ENCODE measurements at regions not wholly inside any gene's neighbourhood (a gene's known extent, or its start where the extent isn't known, plus 50 kb on each side); places are given as distances from the start of the nearest gene placed in this dataset.
"Not testable (repeated sequence)": the region's sequence is repeated elsewhere in the genome, so short reads cannot be mapped to it uniquely, and the experiment has no call there.

DNA sequence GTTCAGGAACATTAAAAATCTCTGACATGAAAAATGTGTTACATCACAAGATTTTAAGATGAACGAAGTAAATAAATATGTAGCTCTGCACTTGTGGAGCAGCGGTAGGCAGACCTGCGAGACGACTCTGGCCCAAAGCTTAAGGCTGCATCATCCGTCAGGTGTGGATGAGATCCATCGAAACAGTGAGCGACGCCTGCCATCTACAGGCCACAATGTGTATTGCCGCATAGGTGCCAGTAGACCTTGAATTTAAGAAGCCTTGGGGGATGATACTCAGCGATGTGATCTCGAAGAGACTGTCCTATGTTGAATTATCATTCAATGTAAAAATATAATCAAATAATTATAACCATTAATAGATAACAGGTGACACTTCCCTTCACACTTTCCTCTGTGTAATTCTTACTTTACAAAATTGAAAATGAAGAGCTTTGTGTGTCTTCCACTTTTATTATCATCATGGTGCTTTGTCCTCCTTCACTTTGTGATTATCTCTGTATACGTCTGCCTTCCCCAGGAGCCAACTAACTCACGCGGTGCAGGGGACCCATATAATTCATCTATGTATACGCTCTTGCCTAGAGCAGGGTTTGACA lies 851.0 kb downstream of the RAB28 start:
- DNase-seq (ENCODE audit: low spot score in 2 of 2), result peak in 1 of 2 donors; percentile 32
- FAIRE-seq, result no peak

DNA sequence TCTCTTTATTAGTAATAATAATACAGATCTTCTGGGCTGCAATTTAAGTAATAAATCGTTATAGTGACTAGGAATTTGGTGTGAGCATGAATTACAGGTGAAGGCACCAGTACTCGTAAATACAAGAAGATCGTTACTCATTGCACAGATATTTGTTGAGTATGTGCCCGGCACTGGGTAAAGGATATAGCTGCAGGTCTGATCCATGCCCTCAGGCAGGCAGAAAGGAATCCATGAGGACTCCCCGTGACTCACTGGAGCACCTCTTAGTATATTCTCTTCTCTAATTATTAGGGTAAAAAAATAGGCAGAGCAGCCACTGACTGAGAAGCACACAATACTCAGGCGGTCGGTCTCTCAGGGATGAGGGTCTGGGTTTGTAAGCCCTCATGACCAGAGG lies 868.3 kb downstream of the RAB28 start:
- FAIRE-seq (no peak), DNase-seq (ENCODE audit: low spot score in 2 of 2) (no peak)

DNA sequence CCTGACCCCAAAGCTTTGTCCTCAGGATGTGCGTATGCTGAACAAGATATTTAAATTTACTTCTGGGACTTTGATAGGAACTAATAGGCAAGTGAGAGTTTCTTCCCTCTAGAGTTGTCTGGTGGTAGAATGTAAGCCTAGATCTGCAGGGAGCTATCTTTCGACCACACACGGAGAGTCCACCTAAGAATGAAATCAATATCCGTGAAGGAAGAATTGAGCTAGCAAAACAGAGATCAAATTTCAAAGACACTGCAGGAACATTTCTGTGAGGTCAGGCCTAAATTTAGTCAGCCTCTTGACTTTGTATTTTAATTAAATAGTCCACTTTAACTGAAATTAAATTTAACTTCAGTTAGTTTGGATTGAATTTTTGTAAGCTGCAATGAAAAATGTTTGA lies 871.3 kb downstream of the RAB28 start:
- FAIRE-seq, result no peak
- DNase-seq (ENCODE audit: low spot score in 2 of 2), result no peak

DNA sequence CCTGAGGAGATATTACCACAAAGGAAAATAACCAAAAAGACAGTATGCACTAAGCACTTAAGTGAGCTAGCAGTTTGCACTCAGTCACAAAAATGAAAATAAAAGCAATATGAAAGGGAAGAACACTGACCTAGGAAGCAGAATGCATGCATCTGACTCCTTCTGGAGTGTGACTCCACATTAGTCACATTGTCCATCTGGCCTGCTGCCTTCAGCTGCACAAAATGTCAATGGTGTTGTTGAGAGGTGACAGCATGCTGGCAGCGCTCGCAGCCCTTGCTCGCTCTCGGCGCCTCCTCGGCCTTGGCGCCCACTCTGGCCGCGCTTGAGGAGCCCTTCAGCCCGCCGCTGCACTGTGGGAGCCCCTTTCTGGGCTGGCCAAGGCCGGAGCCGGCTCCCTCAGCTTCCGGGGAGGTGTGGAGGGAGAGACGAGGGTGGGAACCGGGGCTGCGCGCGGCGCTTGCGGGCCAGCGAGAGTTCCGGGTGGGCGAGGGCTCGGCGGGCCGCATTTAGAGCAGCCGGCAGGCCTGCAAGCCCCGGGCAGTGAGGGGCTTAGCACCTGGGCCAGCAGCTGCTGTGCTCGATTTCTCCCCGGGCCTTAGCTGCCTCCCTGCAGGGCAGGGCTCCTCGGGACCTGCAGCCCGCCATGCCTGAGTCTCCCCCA lies 874.8 kb downstream of the RAB28 start:
- not testable (repeated sequence) for FAIRE-seq; DNase-seq (ENCODE audit: low spot score in 2 of 2)

DNA sequence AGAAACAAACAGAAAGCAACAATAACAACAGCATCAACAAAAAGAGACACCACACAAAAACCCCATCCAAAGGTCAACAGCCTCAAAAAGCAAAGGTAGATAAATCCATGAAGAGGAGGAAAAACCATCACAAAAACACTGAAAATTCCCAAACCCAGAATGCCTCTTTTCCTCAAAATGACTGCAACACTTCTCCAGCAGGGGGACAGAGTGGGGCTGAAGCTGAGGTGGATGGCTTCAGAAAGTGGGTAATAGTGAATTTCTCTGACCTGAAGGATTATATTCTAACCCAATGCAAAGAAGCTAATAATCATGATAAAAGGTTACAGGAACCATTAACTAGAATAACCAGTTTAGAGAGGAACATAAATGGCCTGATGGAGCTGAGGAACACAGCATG lies 888.2 kb downstream of the RAB28 start:
- no peak for DNase-seq (ENCODE audit: low spot score in 2 of 2)
- no peak for FAIRE-seq

DNA sequence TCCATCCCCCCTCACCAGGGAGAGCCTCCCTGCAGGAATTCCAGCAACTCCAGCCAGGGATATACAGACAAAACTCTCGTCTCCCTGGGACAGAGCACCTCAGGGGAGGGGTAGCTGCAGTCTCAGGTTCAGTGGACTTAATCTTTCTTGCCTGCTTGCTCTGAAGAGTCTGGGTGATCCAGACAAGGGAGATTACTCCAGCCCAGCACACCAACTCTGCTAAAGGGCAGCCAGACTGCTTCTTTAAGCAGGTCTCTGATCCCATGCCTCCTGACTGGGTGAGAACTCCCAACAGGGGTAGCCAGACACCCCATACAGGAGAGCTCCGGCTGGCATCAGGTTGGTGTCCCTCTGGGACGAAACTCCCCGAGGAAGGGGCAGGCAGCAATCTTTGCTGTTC lies 888.7 kb downstream of the RAB28 start:
- DNase-seq (ENCODE audit: low spot score in 2 of 2), result no peak
- no peak for FAIRE-seq

DNA sequence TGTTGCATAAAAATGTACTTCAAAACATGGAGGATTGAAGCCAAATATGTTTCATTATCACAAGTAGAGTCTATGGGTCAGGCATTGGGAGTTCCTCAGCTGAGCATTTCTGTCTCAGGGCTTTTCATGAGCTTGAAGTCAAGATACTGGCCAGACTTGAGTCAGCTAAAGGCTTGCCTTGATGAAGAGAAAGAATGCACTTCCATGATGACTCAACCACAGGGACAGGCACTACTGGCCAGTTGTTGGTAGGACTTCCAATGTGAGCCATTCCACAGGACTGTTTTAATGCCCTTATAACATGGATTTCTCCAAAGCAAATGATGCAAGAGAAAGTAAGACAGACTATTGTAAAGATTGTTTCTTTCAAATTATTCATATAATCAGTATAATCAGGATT lies 895.6 kb downstream of the RAB28 start:
- DNase-seq (ENCODE audit: low spot score in 2 of 2) (no peak), FAIRE-seq (no peak)

DNA sequence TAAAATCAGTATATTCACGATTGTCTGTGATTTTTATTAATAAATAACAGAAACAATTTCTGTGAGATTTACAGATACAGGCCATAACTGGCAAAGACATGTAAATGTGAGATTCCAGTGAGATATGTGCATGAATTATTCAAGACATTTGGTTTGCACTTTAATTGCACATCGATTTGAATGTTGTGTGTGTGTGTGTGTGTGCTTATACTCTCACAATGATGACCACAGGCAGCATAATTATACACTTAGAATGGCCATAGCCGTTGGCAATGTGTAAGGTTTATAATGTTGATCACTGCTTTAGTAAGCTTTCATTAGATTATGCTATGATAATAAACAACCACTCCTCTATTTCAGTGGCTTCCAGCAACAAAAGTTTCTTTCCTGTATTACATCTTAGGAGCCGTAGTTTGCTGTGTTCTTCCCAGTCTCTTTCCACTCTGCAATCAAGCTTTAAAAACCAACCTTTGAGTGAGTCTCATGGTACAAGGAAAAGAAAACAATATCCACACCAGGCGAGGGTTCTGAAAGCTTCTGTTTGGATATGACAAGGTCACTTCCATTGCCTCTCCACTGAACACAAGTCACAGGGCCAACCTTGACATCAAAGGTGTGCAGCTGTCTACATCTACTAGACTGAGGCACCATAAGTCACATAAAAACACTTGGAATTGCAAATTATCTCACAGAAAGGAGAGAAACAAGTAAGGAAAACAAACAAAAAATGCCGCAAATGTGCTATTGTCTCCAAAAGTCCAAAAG lies 897.7 kb downstream of the RAB28 start:
- no peak for FAIRE-seq
- no peak for DNase-seq (ENCODE audit: low spot score in 2 of 2)

DNA sequence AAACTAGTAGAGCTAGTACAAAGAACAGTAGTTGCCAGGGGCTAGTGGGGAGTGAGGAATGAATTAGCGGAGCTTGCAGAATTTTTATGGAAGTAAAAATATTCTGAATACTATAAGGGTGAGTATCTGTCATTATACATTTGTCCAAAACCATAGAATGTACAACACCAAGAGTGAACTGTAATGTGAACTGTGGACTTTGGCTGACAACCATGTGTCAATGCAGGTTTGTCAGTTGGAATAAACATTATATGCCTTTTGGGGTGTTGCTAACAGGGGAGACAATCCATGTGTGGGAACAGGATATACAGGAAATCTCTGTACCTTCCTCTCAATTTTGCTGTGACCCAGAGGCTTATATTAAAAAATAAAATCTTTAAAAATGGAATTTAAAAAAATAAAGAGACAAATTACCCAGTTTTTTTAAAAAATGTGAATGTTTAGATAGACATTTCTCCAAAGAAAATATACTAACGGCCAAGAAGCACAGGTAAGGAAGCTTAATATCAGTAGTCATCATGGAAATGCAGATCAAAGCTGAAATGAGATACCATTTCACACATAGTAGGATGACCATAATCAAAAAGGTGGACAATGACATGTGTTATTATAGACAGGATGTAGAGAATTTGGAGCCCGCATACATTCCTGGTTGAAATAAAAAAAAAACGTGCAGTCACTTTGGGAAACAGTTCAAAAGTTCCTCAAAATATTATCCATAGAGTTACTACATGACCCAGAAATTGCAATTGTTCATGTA lies 899.8 kb downstream of the RAB28 start:
- no peak for DNase-seq (ENCODE audit: low spot score in 2 of 2)
- no peak for FAIRE-seq

DNA sequence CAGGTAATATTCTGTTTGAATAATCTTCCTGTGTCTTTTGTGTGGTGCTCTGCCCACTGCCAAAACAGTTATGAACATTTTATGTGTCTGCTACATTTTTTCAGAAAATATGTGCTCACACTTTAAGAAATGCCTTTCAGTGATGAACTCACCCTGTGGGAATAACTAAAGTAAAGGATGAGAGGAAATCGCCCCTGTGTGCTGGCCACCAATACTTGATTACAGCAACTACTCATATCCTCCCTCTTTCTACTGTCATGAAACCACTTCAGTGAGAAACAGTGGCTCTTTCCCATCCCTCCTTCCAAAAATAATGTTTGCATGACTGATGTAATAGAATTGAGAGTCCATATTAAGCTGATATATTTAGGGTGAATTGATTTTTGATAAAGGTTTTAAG lies 900.9 kb downstream of the RAB28 start:
- no peak for FAIRE-seq
- no peak for DNase-seq (ENCODE audit: low spot score in 2 of 2)

DNA sequence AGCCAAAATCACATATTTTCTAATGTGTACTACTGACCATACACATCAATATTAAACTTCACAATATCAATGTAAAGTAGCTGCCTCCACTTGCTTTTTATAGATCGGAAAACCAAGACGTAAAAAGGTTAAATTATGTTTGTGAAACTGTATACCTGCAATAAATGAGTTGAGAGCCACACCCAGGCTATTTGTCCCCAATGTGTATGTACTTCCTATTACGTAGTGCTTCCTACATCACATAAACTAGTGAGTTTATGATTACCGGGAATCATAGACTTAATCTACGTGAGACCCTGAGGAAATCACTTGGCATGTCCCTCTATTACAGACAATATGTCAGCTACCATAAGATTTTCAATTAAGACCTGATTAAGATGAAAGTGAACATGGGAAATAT lies 903.4 kb downstream of the RAB28 start:
- FAIRE-seq, result no peak
- no peak for DNase-seq (ENCODE audit: low spot score in 2 of 2)

DNA sequence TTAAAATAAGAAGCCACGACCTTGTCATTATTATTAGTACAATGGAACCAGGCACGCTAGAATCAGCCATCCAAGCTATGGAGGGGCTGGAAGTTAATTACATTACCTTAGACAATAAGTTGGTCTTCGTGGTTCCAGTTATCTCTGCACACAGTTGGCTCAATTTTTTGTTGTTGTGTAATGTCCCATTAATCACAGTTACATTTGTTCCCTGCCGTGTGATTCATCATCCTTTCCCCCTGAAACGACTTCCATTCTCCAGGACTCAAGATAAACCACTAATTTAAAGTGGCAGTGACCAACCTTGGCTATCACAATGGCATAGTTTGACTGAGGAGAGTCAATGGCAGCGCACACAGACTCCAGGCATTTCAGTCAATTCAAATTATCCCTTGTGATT lies 905.0 kb downstream of the RAB28 start:
- FAIRE-seq (no peak), DNase-seq (ENCODE audit: low spot score in 2 of 2) (no peak)

DNA sequence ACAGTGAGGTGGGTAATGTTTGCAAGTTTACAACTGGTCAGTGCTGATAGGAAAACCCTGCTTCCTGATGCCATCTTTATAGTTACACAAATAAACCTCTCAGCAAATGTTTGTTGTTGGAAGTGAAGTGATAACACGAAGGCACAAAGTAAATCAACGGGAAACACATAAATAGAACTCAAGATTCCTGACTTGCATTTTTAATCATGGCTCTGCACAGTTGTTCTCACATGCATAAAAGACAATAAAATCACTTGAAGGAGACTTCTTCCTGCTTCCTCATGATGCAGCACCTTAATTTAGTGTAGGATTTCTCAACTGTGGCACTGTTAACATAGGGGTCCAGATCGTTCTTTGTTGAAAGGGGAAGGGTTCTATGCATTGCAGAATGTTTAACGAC lies 907.7 kb downstream of the RAB28 start:
- DNase-seq (ENCODE audit: low spot score in 2 of 2) (no peak), FAIRE-seq (no peak)

DNA sequence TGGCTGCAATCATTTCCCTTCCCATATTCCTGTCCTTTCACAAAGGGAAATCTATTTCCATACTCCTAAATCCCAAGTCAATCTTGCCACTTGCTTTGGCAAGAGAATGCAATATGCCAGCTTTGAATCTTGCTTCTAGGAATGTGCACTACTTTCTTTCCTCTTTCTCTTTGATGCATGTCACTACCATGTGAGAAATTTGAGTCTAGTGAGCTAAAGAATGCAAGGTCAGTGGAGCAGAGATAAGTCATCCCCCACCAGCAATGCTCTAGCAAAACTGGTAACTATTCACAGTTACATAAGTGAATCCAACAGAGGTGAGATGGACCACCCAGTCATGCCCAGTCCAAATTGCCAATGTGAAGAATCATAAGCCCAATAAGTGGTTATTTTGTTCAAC lies 910.4 kb downstream of the RAB28 start:
- DNase-seq (ENCODE audit: low spot score in 2 of 2), result no peak
- FAIRE-seq, result no peak

DNA sequence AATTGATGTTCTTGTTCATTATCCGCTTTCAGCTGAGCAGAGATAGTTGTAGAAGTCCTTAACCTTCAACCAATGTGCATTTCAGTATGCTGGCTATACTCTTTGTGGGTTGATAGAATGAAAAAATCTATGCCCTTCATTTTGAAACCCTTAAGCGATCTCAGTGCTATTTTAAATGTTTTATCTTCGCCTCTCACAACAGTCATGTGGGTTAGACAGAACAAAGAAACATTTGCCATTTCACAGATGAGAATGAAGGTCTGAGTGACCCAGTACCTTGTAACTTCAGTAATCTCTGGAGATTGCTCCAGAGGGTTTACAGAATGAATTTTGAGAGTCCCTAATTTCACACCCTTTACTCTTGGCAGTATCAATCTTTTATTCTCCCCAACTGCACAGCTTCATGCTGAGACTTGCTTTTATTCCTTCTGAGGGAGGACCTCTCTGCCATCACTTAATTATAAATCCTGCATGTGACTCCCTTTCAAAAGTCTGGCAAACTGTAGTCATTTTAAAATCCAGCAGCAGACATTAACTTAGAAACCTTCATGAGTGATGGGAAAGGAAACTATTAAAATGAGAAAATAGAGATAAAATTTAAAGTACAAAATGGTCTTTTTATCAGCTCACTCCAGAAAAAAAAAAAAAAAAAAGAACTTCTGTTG lies 921.5 kb downstream of the RAB28 start:
- no peak for FAIRE-seq
- DNase-seq (ENCODE audit: low spot score in 2 of 2), result no peak

DNA sequence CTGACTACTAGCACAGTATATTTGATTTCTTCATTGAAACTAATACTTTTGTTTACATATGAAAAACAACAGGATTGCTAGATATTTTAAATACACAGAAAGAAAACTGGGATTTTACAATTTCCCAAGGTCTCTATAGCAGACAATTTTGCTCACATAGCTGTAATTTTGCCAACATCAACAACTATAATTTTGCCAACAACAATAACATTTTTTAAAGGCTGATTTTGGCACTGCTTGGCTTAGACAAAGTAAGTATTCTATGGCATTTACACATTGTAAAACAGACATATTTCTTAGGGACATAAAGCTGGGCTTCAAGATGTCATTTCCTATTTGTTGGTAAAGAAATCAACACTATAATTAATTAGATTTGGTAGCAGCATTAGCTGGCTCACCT lies 922.1 kb downstream of the RAB28 start:
- FAIRE-seq (no peak), DNase-seq (ENCODE audit: low spot score in 2 of 2) (no peak)

DNA sequence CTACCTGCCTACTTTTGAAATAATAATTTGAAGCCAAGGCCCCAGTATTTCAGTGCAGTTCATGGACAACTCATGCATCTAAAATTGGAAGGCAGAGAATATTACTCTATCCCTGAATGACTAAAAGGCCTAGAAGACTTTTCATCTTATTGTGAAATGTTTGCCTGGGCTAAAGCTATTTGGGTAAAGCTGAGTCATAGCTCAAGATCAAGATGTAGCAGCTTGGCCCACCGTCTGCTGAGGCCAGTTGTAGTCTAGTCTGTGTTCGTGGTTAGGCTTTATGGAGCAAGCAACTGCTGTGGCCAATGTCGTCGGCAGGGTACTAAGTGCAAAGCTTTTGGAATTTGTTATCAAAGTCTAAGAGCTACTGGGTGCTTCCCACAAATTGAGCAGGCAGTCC lies 929.1 kb downstream of the RAB28 start:
- no peak for FAIRE-seq
- DNase-seq (ENCODE audit: low spot score in 2 of 2), result no peak

DNA sequence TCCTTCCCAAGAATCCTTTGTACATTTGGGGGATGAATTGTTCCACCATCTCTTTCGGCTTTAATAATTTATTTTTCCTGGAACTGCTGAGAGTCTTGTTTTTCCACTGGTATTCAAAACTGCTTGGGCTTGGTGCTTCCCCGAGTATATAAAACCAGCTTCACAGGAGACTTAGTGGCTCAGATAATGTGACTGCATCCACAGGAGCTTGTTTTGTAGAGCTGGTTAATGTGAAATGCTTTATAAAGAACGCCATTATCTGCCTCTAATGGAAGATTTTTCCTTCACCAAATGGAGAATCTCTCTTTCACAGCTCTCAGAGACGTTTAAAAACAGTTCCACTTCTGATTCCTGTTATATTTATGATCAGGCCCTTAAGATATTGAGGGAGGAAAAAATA lies 935.5 kb downstream of the RAB28 start:
- FAIRE-seq, result no peak

DNA sequence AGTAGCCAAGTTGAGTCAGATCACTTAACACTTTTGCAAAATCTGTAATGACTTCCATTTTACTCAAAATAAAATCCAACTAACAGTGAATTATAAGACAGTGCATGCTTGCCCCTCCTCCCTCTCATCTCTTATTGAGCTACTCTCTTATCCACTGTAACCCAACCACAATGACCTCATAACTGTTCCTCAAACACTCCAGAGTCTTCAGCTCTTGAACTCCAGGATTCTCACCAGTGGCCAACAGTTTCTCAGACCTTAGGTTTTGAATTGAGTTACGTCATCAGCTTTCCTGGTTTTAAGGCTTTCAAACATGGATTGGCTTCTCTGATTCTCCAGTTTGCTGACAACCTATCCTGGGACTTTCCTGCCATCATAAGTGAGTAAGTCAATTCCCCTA lies 938.3 kb downstream of the RAB28 start:
- no peak for DNase-seq (ENCODE audit: low spot score in 2 of 2)
- no peak for FAIRE-seq

More for the DNA sequence above, 935.5 kb downstream of the RAB28 start:
- DNase-seq (ENCODE audit: low spot score in 2 of 2), result no peak

DNA sequence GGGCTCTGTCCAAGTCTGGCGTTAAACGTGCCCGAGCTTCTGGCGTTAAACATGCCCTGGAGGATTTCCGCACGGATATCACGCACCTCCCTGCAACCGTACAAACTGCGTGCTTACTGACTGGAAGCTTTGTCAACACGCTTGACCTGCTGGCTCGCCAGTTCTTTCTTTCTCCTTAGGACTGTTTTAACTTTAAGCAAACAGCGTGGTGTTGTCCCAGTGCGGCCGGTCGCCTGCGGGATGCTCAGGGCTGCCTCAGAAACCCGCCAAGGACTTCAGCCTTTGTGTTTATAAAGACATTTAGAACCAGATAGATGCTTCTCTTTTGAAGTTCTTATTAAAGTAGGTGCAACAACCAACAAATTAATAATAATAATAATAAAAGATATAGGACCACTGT lies 946.0 kb downstream of the RAB28 start:
- FAIRE-seq (no peak), DNase-seq (ENCODE audit: low spot score in 2 of 2) (no peak)

DNA sequence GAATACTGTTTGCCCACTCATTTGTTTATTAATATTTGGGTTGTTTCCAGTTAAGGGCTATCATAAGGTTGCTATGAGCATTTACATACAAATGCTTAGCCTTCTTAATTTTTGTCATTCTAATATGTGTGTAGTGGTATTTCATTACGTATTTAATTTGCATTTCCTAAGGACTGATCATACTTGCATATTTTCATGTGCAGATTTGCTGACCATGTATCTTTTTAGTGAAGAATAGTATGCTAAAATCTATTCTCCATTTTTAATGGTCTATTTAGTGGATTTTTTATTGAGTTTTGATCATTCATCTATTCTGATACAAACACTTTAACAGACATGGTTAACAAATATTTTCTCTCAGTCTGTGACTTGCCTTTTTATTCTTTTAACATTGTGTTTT lies 949.5 kb downstream of the RAB28 start:
- FAIRE-seq (no peak), DNase-seq (ENCODE audit: low spot score in 2 of 2) (no peak)

Measured in frontal cortex (tissue), 3 donors.